ENCODE measurements at regions not wholly inside any gene's neighbourhood (a gene's known extent, or its start where the extent isn't known, plus 50 kb on each side); places are given as distances from the start of the nearest gene placed in this dataset.

- Histone ChIP-seq H3K27me3 (ENCODE audit: insufficient read depth, low read depth) (peaks cover 8% of the 10 kb centered on the region; the same call in 1 of the 2 replicates), H3K4me3 (IDR thresholded peaks at IDR 0.05; ENCODE audit: insufficient read depth, low read depth, low read length) (no peak overlapping the region), H3K36me3 (ENCODE audit: insufficient read depth) (no peaks in the 10 kb centered on the region), H3K9ac (no peak overlapping the region), H3K4me2 (no peak overlapping the region), H4K20me1 (ENCODE audit: insufficient read depth) (no peaks in the 10 kb centered on the region), H2AFZ (ENCODE audit: low read depth) (no peak overlapping the region), H3K79me2 (ENCODE audit: insufficient read depth, low read depth) (no peaks in the 10 kb centered on the region), H3K27ac (no peak overlapping the region), H3K4me1 (ENCODE audit: low read depth, poor library complexity, severe bottlenecking) (no peaks in the 10 kb centered on the region)
- TF ChIP-seq CTCF (conservative IDR thresholded peaks at IDR 0.05; ENCODE audit: low read depth, low read length): no peak
Observed at GRCh38 chr10:131560166-131560565, 248.6 kb upstream of the TCERG1L start.

DNA sequence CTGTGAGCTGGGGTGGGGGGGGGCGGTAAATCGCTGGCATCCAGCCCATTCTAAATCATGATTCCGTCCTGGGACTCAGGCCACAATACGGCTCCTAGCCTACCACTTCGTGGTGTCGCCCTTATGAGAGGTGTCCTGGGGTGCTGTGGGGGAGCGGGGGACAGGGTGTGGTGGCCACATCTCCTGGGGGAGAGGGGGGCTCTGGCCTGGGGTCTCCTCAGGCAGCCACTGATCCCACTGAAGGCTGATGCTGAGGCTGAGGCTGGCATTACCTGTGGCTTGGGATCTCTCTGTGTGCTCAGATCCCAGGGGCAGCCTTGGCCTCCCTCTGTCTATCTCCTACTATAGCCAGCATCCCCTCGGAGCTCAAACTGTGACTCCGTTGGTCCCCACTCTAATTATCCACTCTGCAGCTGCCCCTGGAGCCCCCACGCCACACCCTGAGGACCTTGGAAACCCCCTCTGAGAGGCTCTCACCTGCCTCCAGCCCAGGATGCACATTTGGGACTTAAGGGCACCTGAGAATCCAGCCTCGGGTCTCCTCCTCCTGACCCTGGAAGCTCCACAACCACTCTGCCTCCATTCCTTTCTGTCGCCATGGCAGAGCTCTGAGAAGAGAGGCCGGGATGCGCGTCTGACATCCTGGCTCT, 249.3 kb upstream of the TCERG1L start:
- no peak overlapping the region for H3K4me3 ChIP-seq (IDR thresholded peaks at IDR 0.05; ENCODE audit: insufficient read depth, low read depth, low read length)
- H3K27ac ChIP-seq: no peak overlapping the region
- H3K9ac ChIP-seq: no peak overlapping the region
- H4K20me1 ChIP-seq (ENCODE audit: insufficient read depth): no peaks in the 10 kb centered on the region
- no peaks in the 10 kb centered on the region for H3K79me2 ChIP-seq (ENCODE audit: insufficient read depth, low read depth)
- no peaks in the 10 kb centered on the region for H3K36me3 ChIP-seq (ENCODE audit: insufficient read depth)
- peaks cover 8% of the 10 kb centered on the region; the same call in 1 of the 2 replicates for H3K27me3 ChIP-seq (ENCODE audit: insufficient read depth, low read depth)
- H3K4me2 ChIP-seq: no peak overlapping the region
- H3K4me1 ChIP-seq (ENCODE audit: low read depth, poor library complexity, severe bottlenecking): no peaks in the 10 kb centered on the region
- TF ChIP-seq CTCF (conservative IDR thresholded peaks at IDR 0.05; ENCODE audit: low read depth, low read length): no peak
- H2AFZ ChIP-seq (ENCODE audit: low read depth): no peak overlapping the region

- H3K4me3 ChIP-seq (IDR thresholded peaks at IDR 0.05; ENCODE audit: insufficient read depth, low read depth, low read length): no peak overlapping the region
- no peak overlapping the region for H3K4me2 ChIP-seq
- no peak overlapping the region for H3K27ac ChIP-seq
- H3K4me1 ChIP-seq (ENCODE audit: low read depth, poor library complexity, severe bottlenecking): no peaks in the 10 kb centered on the region
- H2AFZ ChIP-seq (ENCODE audit: low read depth): no peak overlapping the region
- H3K36me3 ChIP-seq (ENCODE audit: insufficient read depth): no peaks in the 10 kb centered on the region
- no peak for TF ChIP-seq CTCF (conservative IDR thresholded peaks at IDR 0.05; ENCODE audit: low read depth, low read length)
- no peaks in the 10 kb centered on the region for H3K79me2 ChIP-seq (ENCODE audit: insufficient read depth, low read depth)
- H3K9ac ChIP-seq: no peak overlapping the region
- peaks cover 8% of the 10 kb centered on the region; the same call in 1 of the 2 replicates for H3K27me3 ChIP-seq (ENCODE audit: insufficient read depth, low read depth)
- no peaks in the 10 kb centered on the region for H4K20me1 ChIP-seq (ENCODE audit: insufficient read depth)
Observed at GRCh38 chr10:131561897-131562296, 250.4 kb upstream of the TCERG1L start.

GRCh38 chr10:131563411-131563810, 251.9 kb upstream of the TCERG1L start:
- Histone ChIP-seq H3K4me1 (ENCODE audit: low read depth, poor library complexity, severe bottlenecking) (no peaks in the 10 kb centered on the region), H4K20me1 (ENCODE audit: insufficient read depth) (no peaks in the 10 kb centered on the region), H3K27ac (no peak overlapping the region), H2AFZ (ENCODE audit: low read depth) (no peak overlapping the region), H3K79me2 (ENCODE audit: insufficient read depth, low read depth) (no peaks in the 10 kb centered on the region), H3K9ac (no peak overlapping the region), H3K27me3 (ENCODE audit: insufficient read depth, low read depth) (peaks cover 7% of the 10 kb centered on the region; the same call in 1 of the 2 replicates), H3K4me3 (IDR thresholded peaks at IDR 0.05; ENCODE audit: insufficient read depth, low read depth, low read length) (no peak overlapping the region), H3K36me3 (ENCODE audit: insufficient read depth) (no peaks in the 10 kb centered on the region), H3K4me2 (no peak overlapping the region)
- TF ChIP-seq CTCF (conservative IDR thresholded peaks at IDR 0.05; ENCODE audit: low read depth, low read length): no peak
